HUES48 (cell line): ENCODE measurements at regions not wholly inside any gene's neighbourhood (a gene's known extent, or its start where the extent isn't known, plus 50 kb on each side); places are given as distances from the start of the nearest gene placed in this dataset.
"Not testable (repeated sequence)": the region's sequence is repeated elsewhere in the genome, so short reads cannot be mapped to it uniquely, and the experiment has no call there.

Experiments used
- H3K27ac ChIP-seq: one replicate; pipeline ENCODE4 v1.7.0; 2013; ENCODE audit warnings: low read depth, low read length, inconsistent platforms
- H3K27me3 ChIP-seq: 2 replicates; pipeline ENCODE4 v1.6.1; 2013; ENCODE audit warnings: mild to moderate bottlenecking, low read length; ENCODE audit not compliant: control insufficient read depth, insufficient read depth
- H3K36me3 ChIP-seq: 2 replicates; pipeline ENCODE4 v1.6.1; 2013; ENCODE audit warnings: low read length; ENCODE audit not compliant: control insufficient read depth, insufficient read depth
- H3K4me1 ChIP-seq: 2 replicates; pipeline ENCODE4 v1.6.1; 2013; ENCODE audit warnings: mild to moderate bottlenecking, low read length; ENCODE audit not compliant: control insufficient read depth, insufficient read depth
- H3K4me3 ChIP-seq: 2 replicates; pipeline ENCODE4 v1.5.1; 2013; ENCODE audit warnings: mild to moderate bottlenecking, low read depth, low read length
- H3K9ac ChIP-seq: 2 replicates; pipeline ENCODE4 v1.6.1; 2013; ENCODE audit warnings: mild to moderate bottlenecking, low read depth, low read length, moderate library complexity
- H3K9me3 ChIP-seq: 2 replicates; pipeline ENCODE4 v1.6.1; 2013; ENCODE audit warnings: low read length; ENCODE audit not compliant: control insufficient read depth, insufficient read depth

GRCh38 chr2:91516669-91517068 is 2825.2 kb downstream of the RPIA start:
- not testable (repeated sequence) for H3K36me3 ChIP-seq, H3K4me3 ChIP-seq, H3K27ac ChIP-seq, H3K9me3 ChIP-seq, H3K27me3 ChIP-seq, H3K9ac ChIP-seq, H3K4me1 ChIP-seq

GRCh38 chr2:91517846-91518245 is 2826.4 kb downstream of the RPIA start:
- H3K36me3 ChIP-seq, H3K27me3 ChIP-seq, H3K9me3 ChIP-seq, H3K4me3 ChIP-seq, H3K27ac ChIP-seq, H3K9ac ChIP-seq, H3K4me1 ChIP-seq: not testable (repeated sequence)

- H3K27ac ChIP-seq, result not testable (repeated sequence)
Measured at GRCh38 chr2:91518361-91518981, 2827.0 kb downstream of the RPIA start.

GRCh38 chr2:91519359-91519758 is 2827.9 kb downstream of the RPIA start:
- not testable (repeated sequence) for H3K9ac ChIP-seq, H3K4me3 ChIP-seq, H3K27ac ChIP-seq, H3K36me3 ChIP-seq, H3K4me1 ChIP-seq, H3K27me3 ChIP-seq, H3K9me3 ChIP-seq

More at GRCh38 chr2:91518361-91518981, 2827.0 kb downstream of the RPIA start:
- H3K4me1 ChIP-seq, H3K9me3 ChIP-seq, H3K9ac ChIP-seq, H3K36me3 ChIP-seq, H3K4me3 ChIP-seq, H3K27me3 ChIP-seq: not testable (repeated sequence)

GRCh38 chr2:91519914-91520313 is 2828.4 kb downstream of the RPIA start:
- H3K36me3 ChIP-seq, H3K4me3 ChIP-seq, H3K27me3 ChIP-seq, H3K4me1 ChIP-seq, H3K9ac ChIP-seq, H3K9me3 ChIP-seq, H3K27ac ChIP-seq: not testable (repeated sequence)

- not testable (repeated sequence) for H3K27ac ChIP-seq, H3K4me3 ChIP-seq, H3K9me3 ChIP-seq, H3K36me3 ChIP-seq, H3K4me1 ChIP-seq, H3K27me3 ChIP-seq, H3K9ac ChIP-seq
Measured at GRCh38 chr2:91520523-91520922, 2829.1 kb downstream of the RPIA start.

GRCh38 chr2:91520972-91521535 is 2829.6 kb downstream of the RPIA start:
- not testable (repeated sequence) for H3K27ac ChIP-seq, H3K9me3 ChIP-seq, H3K36me3 ChIP-seq, H3K27me3 ChIP-seq, H3K4me3 ChIP-seq, H3K9ac ChIP-seq, H3K4me1 ChIP-seq

GRCh38 chr2:91521944-91522343 is 2830.5 kb downstream of the RPIA start:
- not testable (repeated sequence) for H3K9me3 ChIP-seq, H3K36me3 ChIP-seq, H3K9ac ChIP-seq, H3K27ac ChIP-seq, H3K4me1 ChIP-seq, H3K27me3 ChIP-seq, H3K4me3 ChIP-seq

GRCh38 chr2:91522877-91523276 is 2831.4 kb downstream of the RPIA start:
- H3K36me3 ChIP-seq, H3K27ac ChIP-seq, H3K9me3 ChIP-seq, H3K27me3 ChIP-seq, H3K4me1 ChIP-seq, H3K4me3 ChIP-seq, H3K9ac ChIP-seq: not testable (repeated sequence)

GRCh38 chr2:91523751-91524150 is 2832.3 kb downstream of the RPIA start:
- H3K4me3 ChIP-seq, H3K27me3 ChIP-seq, H3K4me1 ChIP-seq, H3K9me3 ChIP-seq, H3K9ac ChIP-seq, H3K27ac ChIP-seq, H3K36me3 ChIP-seq: not testable (repeated sequence)

- not testable (repeated sequence) for H3K9ac ChIP-seq, H3K9me3 ChIP-seq, H3K4me1 ChIP-seq, H3K27me3 ChIP-seq, H3K36me3 ChIP-seq, H3K4me3 ChIP-seq, H3K27ac ChIP-seq
Measured at GRCh38 chr2:91525587-91525986, 2834.1 kb downstream of the RPIA start.

- not testable (repeated sequence) for H3K27ac ChIP-seq, H3K27me3 ChIP-seq, H3K36me3 ChIP-seq, H3K9ac ChIP-seq, H3K4me1 ChIP-seq, H3K9me3 ChIP-seq, H3K4me3 ChIP-seq
Measured at GRCh38 chr2:91526083-91526482, 2834.6 kb downstream of the RPIA start.
